WTC11 (cell line): ENCODE measurements at regions not wholly inside any gene's neighbourhood (a gene's known extent, or its start where the extent isn't known, plus 50 kb on each side); places are given as distances from the start of the nearest gene placed in this dataset.

ENCODE experiments used
- ATAC-seq: fragments of 200-7000 bp; cut with Tn5 transposase; 2 replicates; pipeline ENCODE4 v1.10.0; 2021; ENCODE audit warnings: mild to moderate bottlenecking, moderate library complexity
- CTCF ChIA-PET: fragments of 300-600 bp; sonication (Branson Sonifier 250); formaldehyde crosslinking; loops from one replicate; lab custom pipeline; 2021; ENCODE audit warnings: antibody characterized with exemption; lab: Charles Lee
- POLR2A ChIA-PET: fragments of 350-600 bp; sonication (Branson Sonifier 250); formaldehyde crosslinking; loops from one replicate; lab custom pipeline; 2021; ENCODE audit warnings: antibody characterized with exemption; lab: Charles Lee
- DNase-seq: peaks from one replicate; pipeline ENCODE4 v3.0.0; 2021; ENCODE audit warnings: low spot score
- H3K27ac Mint-ChIP-seq: 2 replicates; pipeline ENCODE4 v1.8.0; 2021; ENCODE audit warnings: mixed read lengths
- H3K27me3 Mint-ChIP-seq: 2 replicates; pipeline ENCODE4 v1.8.0; 2021; ENCODE audit warnings: low read depth, mild to moderate bottlenecking, moderate library complexity, mixed read lengths
- H3K36me3 Mint-ChIP-seq: 2 replicates; pipeline ENCODE4 v1.8.0; 2021; ENCODE audit warnings: mixed read lengths
- H3K4me1 Mint-ChIP-seq: 2 replicates; pipeline ENCODE4 v1.8.0; 2022; ENCODE audit warnings: mixed read lengths
- H3K4me3 Mint-ChIP-seq: 2 replicates; pipeline ENCODE4 v1.8.0; 2021; ENCODE audit warnings: mild to moderate bottlenecking, moderate library complexity, mixed read lengths
- H3K9me3 Mint-ChIP-seq: 2 replicates; pipeline ENCODE4 v1.8.0; 2021; ENCODE audit warnings: mixed read lengths
- ATF2 ChIP-seq: sonication (generic); formaldehyde crosslinking; IDR thresholded peaks from 2 replicates; pipeline ENCODE4 v1.8.1; 2022; ENCODE audit warnings: low read depth, missing genetic modification reagents, borderline replicate concordance
- ATF3 ChIP-seq: sonication (generic); formaldehyde crosslinking; conservative IDR thresholded peaks from 2 replicates; pipeline ENCODE4 v1.8.1; 2022; ENCODE audit warnings: mild to moderate bottlenecking, missing genetic modification reagents
- ATF6 ChIP-seq: sonication (generic); formaldehyde crosslinking; IDR thresholded peaks from 2 replicates; pipeline ENCODE4 v1.8.1; 2023; ENCODE audit warnings: mild to moderate bottlenecking, missing genetic modification reagents
- CREB1 ChIP-seq: sonication (generic); formaldehyde crosslinking; IDR thresholded peaks from 2 replicates; pipeline ENCODE4 v1.8.0; 2023; ENCODE audit warnings: mild to moderate bottlenecking, missing genetic modification reagents
- CTCF ChIP-seq: fragments of 200-600 bp; IDR thresholded peaks from 2 replicates; pipeline ENCODE4 v1.8.0; 2022; ENCODE audit warnings: antibody characterized with exemption
- ELF4 ChIP-seq: sonication (generic); formaldehyde crosslinking; IDR thresholded peaks from 2 replicates; pipeline ENCODE4 v1.8.1; 2022; ENCODE audit warnings: low read depth, mild to moderate bottlenecking, moderate library complexity, missing genetic modification reagents
- ESRRA ChIP-seq: sonication (generic); formaldehyde crosslinking; IDR thresholded peaks from 2 replicates; pipeline ENCODE4 v1.8.1; 2022; ENCODE audit warnings: mild to moderate bottlenecking, missing genetic modification reagents, borderline replicate concordance
- FOXP1 ChIP-seq: sonication (generic); formaldehyde crosslinking; IDR thresholded peaks from 2 replicates; pipeline ENCODE4 v1.8.0; 2022; ENCODE audit warnings: missing genetic modification reagents, mild to moderate bottlenecking, moderate library complexity, borderline replicate concordance
- GTF2I ChIP-seq: fragments of 250-450 bp; sonication (Bioruptor Pico); conservative IDR thresholded peaks from 2 replicates; pipeline ENCODE4 v1.4.0; 2021; ENCODE audit warnings: mild to moderate bottlenecking
- JAZF1 ChIP-seq: fragments of 250-450 bp; sonication (Bioruptor Pico); IDR thresholded peaks from 2 replicates; pipeline ENCODE4 v1.9.0; 2021; ENCODE audit warnings: moderate library complexity, mild to moderate bottlenecking, inconsistent platforms
- KAT7 ChIP-seq: sonication (generic); formaldehyde crosslinking; IDR thresholded peaks from 2 replicates; pipeline ENCODE4 v1.8.1; 2023; ENCODE audit warnings: missing genetic modification reagents, mild to moderate bottlenecking, borderline replicate concordance
- MAX ChIP-seq: sonication (generic); formaldehyde crosslinking; IDR thresholded peaks from 2 replicates; pipeline ENCODE4 v1.8.0; 2022; ENCODE audit warnings: mild to moderate bottlenecking, missing genetic modification reagents
- NFE2L1 ChIP-seq: sonication (generic); formaldehyde crosslinking; IDR thresholded peaks from 2 replicates; pipeline ENCODE4 v1.8.1; 2023; ENCODE audit warnings: missing genetic modification reagents
- NR1H2 ChIP-seq: sonication (generic); formaldehyde crosslinking; IDR thresholded peaks from 2 replicates; pipeline ENCODE4 v1.9.0; 2021; ENCODE audit warnings: mild to moderate bottlenecking, moderate library complexity, missing genetic modification reagents
- PREB ChIP-seq: sonication (generic); formaldehyde crosslinking; IDR thresholded peaks from 2 replicates; pipeline ENCODE4 v1.8.1; 2022; ENCODE audit warnings: mild to moderate bottlenecking, missing genetic modification reagents, moderate library complexity, borderline replicate concordance
- TCF7 ChIP-seq: sonication (generic); formaldehyde crosslinking; IDR thresholded peaks from 2 replicates; pipeline ENCODE4 v1.8.0; 2022; ENCODE audit warnings: mild to moderate bottlenecking, low read depth, missing genetic modification reagents, moderate library complexity
- USF1 ChIP-seq: sonication (generic); formaldehyde crosslinking; IDR thresholded peaks from 2 replicates; pipeline ENCODE4 v1.8.0; 2022; ENCODE audit warnings: mild to moderate bottlenecking, missing genetic modification reagents
- ZBTB43 ChIP-seq: sonication (generic); formaldehyde crosslinking; IDR thresholded peaks from 2 replicates; pipeline ENCODE4 v1.8.1; 2023; ENCODE audit warnings: mild to moderate bottlenecking, missing genetic modification reagents
- ZNF219 ChIP-seq: sonication (generic); formaldehyde crosslinking; IDR thresholded peaks from 2 replicates; pipeline ENCODE4 v1.8.0; 2023; ENCODE audit warnings: missing genetic modification reagents, mild to moderate bottlenecking, borderline replicate concordance
- ZNF263 ChIP-seq: sonication (generic); formaldehyde crosslinking; IDR thresholded peaks from 2 replicates; pipeline ENCODE4 v1.8.1; 2022; ENCODE audit warnings: low read depth, mild to moderate bottlenecking, moderate library complexity, missing genetic modification reagents
- ZNF416 ChIP-seq: fragments of 250-450 bp; sonication (Bioruptor Pico); IDR thresholded peaks from 2 replicates; pipeline ENCODE4 v1.9.0; 2021; ENCODE audit warnings: mild to moderate bottlenecking, inconsistent platforms
- ZNF532 ChIP-seq: fragments of 250-450 bp; sonication (Bioruptor Pico); IDR thresholded peaks from 2 replicates; pipeline ENCODE4 v1.9.0; 2021; ENCODE audit warnings: mild to moderate bottlenecking, borderline replicate concordance

GRCh38 chrX:39829965-39830364, 267.8 kb downstream of the BCOR start (continued):
- TF ChIP-seq ZNF532 (CRISPR knock-in tag) (no peak), ATF2 (CRISPR knock-in tag) (no peak), MAX (CRISPR knock-in tag) (no peak), KAT7 (CRISPR knock-in tag) (no peak), ZBTB43 (no peak), ELF4 (CRISPR knock-in tag) (no peak), ZNF416 (CRISPR knock-in tag) (no peak)

GRCh38 chrX:39830414-39830813, 267.3 kb downstream of the BCOR start:
- POLR2A ChIA-PET: interaction anchor here (0.8 kb wide), 1 partner anchor 353 kb away, joined by 3 read pairs; no protein-coding TSS in a partner anchor

More at GRCh38 chrX:39830414-39830813, 267.3 kb downstream of the BCOR start:
- H3K9me3 Mint-ChIP-seq: no peaks in the 10 kb centered on the region
- 0 out of 2 replicates have a peak, but pooled peaks cover 3% of the 10 kb centered on the region for H3K27me3 Mint-ChIP-seq
- H3K27ac Mint-ChIP-seq: no peak overlapping the region
- ATAC-seq (no peak), DNase-seq (no peak)
- H3K4me3 Mint-ChIP-seq: no peak overlapping the region
- H3K4me1 Mint-ChIP-seq: peaks cover 6% of the 10 kb centered on the region
- CTCF ChIA-PET: interaction anchor here (0.9 to 1.5 kb wide), 2 partner anchors 9 to 11 kb away, joined by 5 to 6 read pairs; no protein-coding TSS in a partner anchor
- no peaks in the 10 kb centered on the region for H3K36me3 Mint-ChIP-seq
- no peak for TF ChIP-seq ATF6 (CRISPR knock-in tag)
- TF ChIP-seq ZNF219: no peak
- TF ChIP-seq NR1H2: no peak
- TF ChIP-seq PREB: no peak
- TF ChIP-seq ZNF263: no peak
- no peak for TF ChIP-seq USF1 (CRISPR knock-in tag)
- TF ChIP-seq FOXP1 (CRISPR knock-in tag): no peak
- no peak for TF ChIP-seq GTF2I
- no peak for TF ChIP-seq MAX (CRISPR knock-in tag)
- no peak for TF ChIP-seq JAZF1 (CRISPR knock-in tag)
- TF ChIP-seq CREB1 (CRISPR knock-in tag): no peak
- no peak for TF ChIP-seq TCF7 (CRISPR knock-in tag)
- TF ChIP-seq NFE2L1: no peak
- TF ChIP-seq ATF3 (CRISPR knock-in tag): no peak
- TF ChIP-seq CTCF: no peak
- TF ChIP-seq ESRRA (CRISPR knock-in tag): no peak
- TF ChIP-seq ELF4 (CRISPR knock-in tag): no peak
